Right lobe of liver (tissue), 4 donors: ENCODE measurements at regions not wholly inside any gene's neighbourhood (a gene's known extent, or its start where the extent isn't known, plus 50 kb on each side); places are given as distances from the start of the nearest gene placed in this dataset.

Source experiments
- POLR2A ChIP-seq: fragments of 450-650 bp; IDR thresholded peaks from one replicate; pipeline ENCODE4 v1.6.1; 2017; ENCODE audit warnings: antibody characterized with exemption, mild to moderate bottlenecking
- TF ChIP-seq, protein P1 (sequence below), 4 donors: fragments of 200-600 bp in 3 of 4; fragments of 450-650 bp in 1 of 4; IDR thresholded peaks; one replicate each; pipeline versions ENCODE4 v1.5.1 to v1.8.0; 2016 to 2022; ENCODE audit warnings: antibody characterized with exemption in 4 of 4, mild to moderate bottlenecking in 2 of 4
- donor health status: DM: no; HTN: no; CAD: no.
- donor health status: DM: no; HTN: no; CAD: no.
- donor health status: DM: no; HTN: yes; CAD: no.

GRCh38 chrX:20519146-20519545, 252.4 kb upstream of the RPS6KA3 start:
- TF ChIP-seq, protein P1, sequence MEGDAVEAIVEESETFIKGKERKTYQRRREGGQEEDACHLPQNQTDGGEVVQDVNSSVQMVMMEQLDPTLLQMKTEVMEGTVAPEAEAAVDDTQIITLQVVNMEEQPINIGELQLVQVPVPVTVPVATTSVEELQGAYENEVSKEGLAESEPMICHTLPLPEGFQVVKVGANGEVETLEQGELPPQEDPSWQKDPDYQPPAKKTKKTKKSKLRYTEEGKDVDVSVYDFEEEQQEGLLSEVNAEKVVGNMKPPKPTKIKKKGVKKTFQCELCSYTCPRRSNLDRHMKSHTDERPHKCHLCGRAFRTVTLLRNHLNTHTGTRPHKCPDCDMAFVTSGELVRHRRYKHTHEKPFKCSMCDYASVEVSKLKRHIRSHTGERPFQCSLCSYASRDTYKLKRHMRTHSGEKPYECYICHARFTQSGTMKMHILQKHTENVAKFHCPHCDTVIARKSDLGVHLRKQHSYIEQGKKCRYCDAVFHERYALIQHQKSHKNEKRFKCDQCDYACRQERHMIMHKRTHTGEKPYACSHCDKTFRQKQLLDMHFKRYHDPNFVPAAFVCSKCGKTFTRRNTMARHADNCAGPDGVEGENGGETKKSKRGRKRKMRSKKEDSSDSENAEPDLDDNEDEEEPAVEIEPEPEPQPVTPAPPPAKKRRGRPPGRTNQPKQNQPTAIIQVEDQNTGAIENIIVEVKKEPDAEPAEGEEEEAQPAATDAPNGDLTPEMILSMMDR (IDR thresholded peaks at IDR 0.05) = no peak
- TF ChIP-seq POLR2A = no peak
